C1 segment of cervical spinal cord (tissue), 14 donors: ENCODE measurements at regions not wholly inside any gene's neighbourhood (a gene's known extent, or its start where the extent isn't known, plus 50 kb on each side); places are given as distances from the start of the nearest gene placed in this dataset.
A peak's percentile ranks its signal among the peaks of the same experiment; 100 is the strongest.
"Not testable (repeated sequence)": the region's sequence is repeated elsewhere in the genome, so short reads cannot be mapped to it uniquely, and the experiment has no call there.

Experiments
- DNase-seq, 14 donors: peaks; one replicate each; lab custom pipeline; 2025; lab: John Stamatoyannopoulos, UW

DNA sequence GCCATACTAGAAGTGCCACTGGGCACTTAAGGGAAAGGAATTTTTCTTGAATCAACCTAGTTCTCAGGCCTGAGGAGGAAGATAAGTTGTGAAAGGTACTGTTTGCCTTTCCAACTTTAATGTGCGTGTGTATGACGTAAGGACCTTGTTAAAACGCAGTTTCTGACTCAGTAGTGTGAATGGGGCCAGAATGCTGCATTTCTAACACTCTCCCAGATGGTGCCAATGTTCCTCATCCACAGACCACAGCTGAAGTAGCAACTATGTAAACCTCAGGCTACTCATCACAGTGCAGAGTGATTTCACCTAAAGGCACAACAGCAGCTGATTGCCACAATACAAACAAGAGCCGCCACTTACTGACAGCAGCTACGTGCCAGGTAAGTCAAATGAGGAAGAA is 103.6 kb downstream of the OTOL1 start:
- no peak for DNase-seq

- no peak for DNase-seq
Observed at GRCh38 chr3:161602475-161602874, 105.9 kb downstream of the OTOL1 start.

DNA sequence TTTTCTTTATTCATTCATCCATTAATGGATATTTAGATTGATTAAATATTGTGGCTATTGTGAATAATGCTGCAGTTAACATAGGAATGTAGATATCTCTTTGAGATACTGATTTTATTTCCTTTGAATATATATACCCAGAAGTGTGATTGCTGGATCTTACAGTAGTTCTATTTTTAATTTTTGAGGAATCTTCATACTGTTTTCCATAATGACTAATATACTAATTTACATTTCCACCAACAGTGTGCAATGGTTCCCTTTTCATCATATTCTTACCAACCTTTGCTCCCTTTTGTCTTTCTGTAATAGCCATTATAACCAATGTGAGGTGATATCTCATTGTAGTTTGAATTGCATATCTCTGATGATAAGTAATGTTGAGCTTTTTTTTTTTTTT is 106.3 kb downstream of the OTOL1 start:
- DNase-seq: no peak

GRCh38 chr3:161607056-161607455 is 110.4 kb downstream of the OTOL1 start:
- no peak for DNase-seq

DNA sequence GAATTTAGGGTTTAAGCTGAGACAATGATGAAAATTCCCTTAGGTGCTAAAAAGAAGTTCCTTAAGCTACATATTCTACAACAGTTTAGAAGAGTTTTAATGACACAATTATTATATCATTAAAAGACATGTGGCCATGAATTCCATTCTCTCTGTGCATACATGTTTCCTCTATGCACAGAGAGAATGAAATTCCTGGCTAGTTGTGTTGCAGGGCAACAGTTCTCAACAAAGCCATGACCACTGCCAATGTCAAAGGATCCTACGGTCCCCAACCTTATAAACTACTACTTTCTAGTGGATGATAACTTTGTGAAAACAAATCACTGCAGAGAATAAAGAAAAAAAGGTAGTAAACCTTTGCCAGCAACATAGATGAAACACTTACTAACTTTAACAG is 122.7 kb downstream of the OTOL1 start:
- no peak for DNase-seq

DNA sequence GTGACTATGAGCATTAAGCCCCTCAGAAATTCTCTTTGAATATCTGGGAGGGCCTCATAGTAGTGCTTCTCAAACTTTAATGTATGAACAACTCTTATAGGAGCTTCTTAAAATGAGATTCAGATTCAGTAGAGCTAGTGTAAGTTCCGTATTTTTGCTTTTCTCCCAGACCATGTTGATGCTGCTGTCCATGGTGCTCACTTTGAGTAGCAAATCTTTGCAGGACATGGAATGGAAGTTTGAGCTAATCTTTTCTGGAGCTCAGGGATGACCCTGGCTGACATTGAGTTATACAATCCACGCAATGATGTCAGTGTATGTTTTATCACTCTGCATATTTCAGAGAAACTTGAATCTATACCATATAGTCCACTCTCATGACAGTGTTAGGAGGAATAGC is 134.2 kb downstream of the OTOL1 start:
- DNase-seq: no peak

- no peak for DNase-seq
Observed at GRCh38 chr3:161631536-161631935, 134.9 kb downstream of the OTOL1 start.

GRCh38 chr3:161637559-161637958 is 141.0 kb downstream of the OTOL1 start:
- no peak for DNase-seq

DNA sequence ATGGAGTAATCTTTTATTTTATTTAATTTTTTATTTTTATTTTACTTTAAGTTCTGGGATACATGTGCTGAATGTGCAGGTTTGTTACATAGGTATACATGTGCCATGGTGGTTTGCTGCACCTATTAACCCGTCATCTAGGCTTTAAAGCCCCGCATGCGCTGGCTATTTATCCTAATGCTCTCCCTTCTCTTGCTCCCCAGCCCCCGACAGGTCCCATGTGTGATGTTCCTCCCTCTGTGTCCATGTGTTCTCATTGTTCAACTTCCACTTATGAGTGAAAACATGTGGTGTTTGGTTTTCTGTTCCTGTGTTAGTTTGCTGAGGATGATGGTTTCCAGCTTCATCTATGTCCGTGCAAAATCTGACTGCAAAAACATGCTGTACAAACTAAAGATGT is 142.5 kb downstream of the OTOL1 start:
- DNase-seq: not testable (repeated sequence)

DNA sequence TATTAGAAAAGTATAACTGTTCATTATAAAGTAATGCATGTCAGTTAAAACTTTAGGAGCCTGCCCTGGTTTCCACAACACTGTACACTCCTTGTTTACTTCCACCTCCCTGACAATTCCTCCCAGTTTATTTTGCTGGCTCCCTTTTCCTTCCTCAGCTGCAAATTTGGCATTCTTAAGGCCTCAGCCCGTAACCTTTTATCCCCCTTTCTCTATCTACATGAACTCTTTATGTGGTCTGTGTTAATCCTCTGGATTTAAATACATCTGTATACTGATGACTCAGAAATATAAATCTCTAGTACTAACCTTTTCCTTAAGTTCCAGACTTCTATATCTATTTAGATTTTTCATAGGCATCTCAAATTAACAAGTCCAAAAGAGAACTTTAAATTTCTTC is 143.6 kb downstream of the OTOL1 start:
- no peak for DNase-seq

DNA sequence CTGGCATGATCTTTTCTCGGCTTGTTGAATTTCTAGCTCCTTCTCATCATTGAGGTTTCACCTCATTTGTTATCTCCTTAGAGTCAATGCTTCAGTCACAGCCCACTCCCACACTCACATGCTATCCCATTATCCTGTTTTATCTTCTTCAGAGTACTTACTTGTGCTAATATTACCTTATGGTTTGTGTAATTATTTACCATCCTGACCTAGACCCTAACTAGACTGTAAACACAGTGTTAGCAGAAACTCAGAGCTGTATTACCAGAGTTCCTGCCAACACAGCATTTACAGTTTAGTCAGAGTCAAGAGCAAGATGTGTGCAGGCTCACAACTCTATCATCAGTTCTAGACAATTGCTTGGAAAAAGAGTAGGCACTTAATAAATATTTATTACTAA is 144.7 kb downstream of the OTOL1 start:
- DNase-seq: no peak

GRCh38 chr3:161644891-161645635 is 148.5 kb downstream of the OTOL1 start:
- DNase-seq: peak in 3 of 14 donors; percentile 2 to 19 (median 4)

DNA sequence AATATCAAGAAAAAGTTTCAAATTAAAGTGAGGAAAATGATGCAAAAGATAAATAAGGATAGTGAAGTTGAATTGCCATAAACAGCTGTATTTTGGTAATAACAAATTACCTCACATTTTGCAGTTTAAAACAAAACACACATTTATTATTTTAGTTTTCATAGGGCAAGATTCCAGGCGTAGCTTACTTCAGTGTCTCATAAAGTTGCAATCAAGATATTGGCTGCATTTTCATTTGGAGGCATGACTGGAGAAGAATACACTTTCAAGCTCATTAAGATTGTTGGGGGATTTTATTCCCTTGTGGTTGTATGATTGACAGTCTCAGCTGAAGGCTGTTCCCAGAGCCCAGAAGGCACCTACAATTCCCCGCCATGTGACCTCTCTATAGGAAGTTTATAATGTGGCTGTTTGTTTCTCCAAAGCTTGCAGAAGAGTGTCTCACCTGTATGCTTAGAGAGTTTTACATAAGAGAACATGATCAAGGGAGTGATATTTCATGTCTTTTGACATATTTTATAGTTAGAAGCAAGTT is 151.4 kb downstream of the OTOL1 start:
- no peak for DNase-seq

DNA sequence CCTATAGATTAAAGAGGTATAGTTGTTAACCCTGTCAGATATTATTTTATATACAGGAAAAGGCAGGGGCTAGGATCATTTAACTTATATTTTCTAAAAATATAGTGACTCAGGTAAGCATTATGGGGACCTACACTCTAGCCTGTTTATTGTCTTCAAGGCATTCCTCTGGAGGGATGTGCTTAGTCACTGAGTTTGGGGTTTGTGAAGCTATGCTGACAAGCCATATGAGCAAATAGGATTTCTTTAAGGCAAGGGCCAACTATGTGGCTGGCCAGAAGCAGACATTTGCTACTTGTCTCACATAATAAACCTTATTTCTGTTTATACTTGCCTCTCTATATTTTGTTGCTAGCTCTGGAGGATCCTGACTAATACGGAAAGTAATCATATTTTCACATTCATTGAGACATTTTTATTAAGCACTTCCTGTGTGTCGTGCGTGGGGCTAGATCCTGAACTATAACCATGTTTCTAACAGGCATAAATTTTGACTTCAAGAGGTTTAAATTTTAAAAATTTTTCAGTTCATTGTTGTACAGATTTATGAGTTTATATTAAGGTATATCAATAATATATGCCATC is 153.4 kb downstream of the OTOL1 start:
- DNase-seq: no peak

DNA sequence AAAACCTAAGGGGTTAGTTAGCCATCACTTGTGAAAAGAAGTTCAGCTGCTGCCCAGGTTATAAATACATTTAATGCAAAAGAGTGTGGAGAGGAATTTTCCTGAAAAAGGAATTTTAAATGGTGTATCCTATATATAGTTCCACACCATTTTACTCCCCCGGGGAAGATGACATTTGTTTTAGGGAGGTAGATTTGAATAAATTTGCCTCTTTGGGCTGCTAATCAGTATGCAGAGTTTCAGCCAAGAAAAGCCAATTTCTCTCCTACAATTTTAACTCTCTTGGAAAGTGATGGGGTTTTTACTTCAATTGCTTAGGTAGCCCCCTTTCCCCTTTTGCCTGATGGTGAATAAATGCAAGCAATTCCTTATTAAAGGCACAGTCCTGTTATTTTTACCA is 161.2 kb downstream of the OTOL1 start:
- DNase-seq: no peak

- no peak for DNase-seq
Observed at GRCh38 chr3:161671141-161671540, 174.5 kb downstream of the OTOL1 start.

DNA sequence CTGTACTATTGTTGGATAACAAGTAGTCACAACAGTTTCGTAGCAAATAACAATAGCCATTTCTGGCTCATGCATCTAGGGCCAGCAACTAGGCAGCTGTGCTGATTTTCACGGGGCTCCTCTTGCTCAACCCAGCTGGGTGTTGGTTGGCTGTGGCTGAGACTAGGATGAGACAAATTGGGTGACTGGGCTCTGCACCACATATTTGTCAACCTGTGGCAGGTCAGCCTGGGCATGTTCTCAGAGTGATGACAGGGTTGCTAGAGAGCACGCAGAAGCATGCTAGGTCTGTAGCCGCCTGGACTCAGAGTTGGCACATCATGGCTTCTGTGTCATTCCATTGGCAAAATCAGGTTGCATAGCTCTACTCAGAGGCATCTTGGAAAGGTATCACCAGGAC is 175.9 kb downstream of the OTOL1 start:
- no peak for DNase-seq

GRCh38 chr3:161673866-161674265 is 177.3 kb downstream of the OTOL1 start:
- DNase-seq: no peak

DNA sequence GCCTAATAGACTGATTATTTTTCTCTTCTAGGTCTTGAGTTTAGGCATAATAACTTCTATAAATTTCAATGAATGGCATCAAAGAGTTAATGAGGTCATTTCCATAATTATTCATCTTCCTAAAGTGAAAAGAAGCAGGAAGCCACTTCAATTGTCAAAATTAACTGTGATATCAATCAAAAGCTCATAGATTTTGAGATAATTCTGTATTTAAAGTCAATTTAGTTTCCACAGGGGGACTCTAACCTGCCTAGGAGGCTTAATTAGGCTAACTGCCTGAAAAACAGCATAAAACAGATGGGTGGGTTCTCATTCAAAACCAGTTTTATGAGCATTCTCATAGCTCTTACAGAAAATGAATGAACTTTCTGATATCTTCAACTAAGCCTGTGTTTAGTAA is 177.8 kb downstream of the OTOL1 start:
- no peak for DNase-seq

GRCh38 chr3:161681831-161682230 is 185.2 kb downstream of the OTOL1 start:
- not testable (repeated sequence) for DNase-seq

- no peak for DNase-seq
Observed at GRCh38 chr3:161682715-161683114, 186.1 kb downstream of the OTOL1 start.

GRCh38 chr3:161689584-161690298 is 193.1 kb downstream of the OTOL1 start:
- DNase-seq: no peak

DNA sequence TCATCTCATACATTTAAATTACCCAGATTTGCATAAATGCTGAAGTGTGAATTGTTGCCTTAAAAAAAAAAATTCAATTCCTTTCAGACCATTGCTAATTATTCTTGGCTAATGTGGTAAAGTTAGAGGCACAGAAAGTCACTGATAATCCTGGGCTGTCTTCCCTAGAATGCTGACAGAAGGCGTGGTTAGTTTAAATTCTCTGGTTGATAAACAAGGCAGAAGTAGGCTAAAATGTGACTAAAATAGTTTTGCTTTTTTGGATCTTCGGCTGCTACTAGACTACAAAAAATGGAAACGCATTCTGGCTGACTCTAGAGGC is 193.7 kb downstream of the OTOL1 start:
- DNase-seq: no peak
